CD4-positive, alpha-beta T cell treated with Interleukin-6 at 100 ng/mL for 8 hours (primary cell): ENCODE measurements at regions not wholly inside any gene's neighbourhood (a gene's known extent, or its start where the extent isn't known, plus 50 kb on each side); places are given as distances from the start of the nearest gene placed in this dataset.

Experiments
- DNase-seq: peaks from one replicate; pipeline ENCODE4 v3.0.0-alpha.2; 2020; ENCODE audit warnings: mixed read lengths, low spot score

DNA sequence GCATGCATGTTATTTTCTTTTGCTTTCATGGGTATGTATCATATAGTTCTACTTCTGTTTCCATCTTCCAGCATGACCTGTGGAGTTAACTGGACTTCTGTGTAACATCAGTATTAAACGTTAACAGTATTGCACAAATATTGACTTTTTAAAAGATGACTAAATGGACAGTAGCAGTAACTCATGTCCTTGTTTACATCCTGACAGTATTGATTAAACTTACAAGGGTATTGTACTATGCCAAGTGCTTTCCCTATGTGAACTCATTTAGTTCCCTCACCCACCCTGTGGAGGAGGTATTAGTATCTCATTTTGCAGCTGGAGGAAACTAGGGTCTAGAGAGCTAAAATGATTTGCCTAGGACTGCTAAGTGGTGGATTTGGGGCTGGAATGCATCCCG lies 128.7 kb upstream of the SLC10A2 start:
- no peak for DNase-seq

DNA sequence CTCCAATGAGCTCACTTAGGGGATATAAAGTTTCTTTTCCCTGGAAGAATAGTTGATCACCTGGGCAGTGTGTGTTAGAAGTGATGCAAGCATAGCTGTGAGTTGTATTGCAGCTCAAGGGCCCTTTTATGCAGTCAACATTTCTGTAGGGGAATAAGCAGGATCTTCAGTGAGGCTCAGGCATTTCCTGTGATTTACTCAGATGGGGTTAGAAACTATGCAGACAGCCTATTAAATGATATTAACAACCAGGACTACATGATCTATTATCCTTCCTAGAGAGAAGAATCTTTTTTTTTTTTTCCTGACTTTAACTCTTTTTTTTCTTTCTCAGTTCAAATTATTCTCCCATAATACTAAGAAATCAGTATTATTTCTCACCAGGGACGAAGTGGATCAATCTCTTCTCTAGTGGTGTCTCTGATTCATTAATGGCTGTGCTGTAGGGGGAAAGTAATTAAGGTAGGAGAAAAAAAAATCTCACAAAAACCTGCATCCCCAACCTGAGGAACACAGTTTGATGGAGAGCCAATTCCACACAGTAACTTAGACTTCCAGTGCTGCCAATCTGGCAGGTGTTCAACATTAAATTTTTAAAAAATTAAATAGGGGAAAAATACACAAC lies 126.4 kb upstream of the SLC10A2 start:
- no peak for DNase-seq

DNA sequence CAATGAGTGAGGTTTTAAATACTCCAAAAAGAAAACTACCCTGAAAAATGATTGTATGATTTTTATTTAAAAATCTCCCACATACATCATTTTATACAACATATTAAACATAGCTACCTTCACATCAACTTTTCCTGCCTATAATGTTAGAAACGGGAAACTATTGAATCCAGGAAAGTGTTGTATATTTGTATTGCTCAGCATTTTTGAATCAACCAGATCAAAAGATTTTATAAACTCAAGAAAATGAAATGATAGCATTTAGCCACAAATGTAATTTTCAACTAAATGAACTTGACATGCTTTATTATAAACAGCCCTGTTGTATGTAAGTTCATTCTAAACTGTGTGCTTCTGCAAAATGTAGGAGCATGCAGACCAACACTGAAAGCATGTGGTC lies 124.6 kb upstream of the SLC10A2 start:
- DNase-seq: no peak

DNA sequence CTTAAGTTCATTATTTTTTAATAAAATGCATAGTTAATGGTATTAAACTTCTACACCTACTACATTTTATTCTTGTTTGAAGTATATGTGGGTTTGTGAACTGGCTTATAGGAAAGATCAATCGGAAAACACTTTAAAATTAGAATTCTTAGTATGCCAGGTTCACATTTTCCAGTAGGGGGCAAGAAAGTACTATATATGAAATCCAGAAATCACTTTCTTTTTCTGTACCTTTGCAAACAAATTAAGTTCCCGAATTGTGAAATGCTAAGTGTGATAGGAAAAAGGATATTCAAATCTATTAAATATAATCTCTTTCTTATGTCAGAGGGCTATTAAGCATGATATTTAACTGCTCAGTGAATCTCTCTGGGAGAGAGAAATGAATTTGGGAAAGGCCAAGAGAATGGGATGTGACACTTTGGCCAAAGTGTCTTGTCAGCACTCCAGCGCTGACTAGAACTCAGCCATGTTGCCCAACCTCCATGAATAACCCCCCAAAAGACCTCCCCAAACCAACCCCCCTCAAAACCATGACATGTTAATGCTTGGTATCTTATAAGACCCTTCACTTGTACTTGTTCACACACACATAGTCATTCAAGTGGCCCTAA lies 122.6 kb upstream of the SLC10A2 start:
- no peak for DNase-seq

DNA sequence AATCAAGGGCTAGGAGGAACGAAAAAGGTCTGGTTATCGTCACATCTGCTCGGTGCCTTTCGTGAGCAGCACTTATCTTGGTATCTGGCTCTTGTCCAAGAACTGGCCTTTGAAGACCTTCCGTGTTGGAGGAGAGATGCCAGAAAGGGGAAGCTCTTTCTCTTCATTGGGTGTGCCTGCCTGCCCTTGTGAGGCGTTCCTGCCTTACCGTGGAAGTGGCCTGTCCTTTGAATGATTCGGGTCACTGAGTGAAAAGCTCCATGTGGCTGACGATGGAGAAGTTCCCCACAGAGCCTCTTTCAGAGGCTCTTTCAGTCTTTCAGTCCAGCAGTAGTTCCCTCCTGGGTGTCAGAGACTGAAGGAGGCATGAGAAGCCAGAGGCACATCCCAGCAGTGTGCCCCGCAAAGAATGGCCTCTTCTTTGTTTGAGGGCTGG lies 121.5 kb upstream of the SLC10A2 start:
- DNase-seq: no peak

DNA sequence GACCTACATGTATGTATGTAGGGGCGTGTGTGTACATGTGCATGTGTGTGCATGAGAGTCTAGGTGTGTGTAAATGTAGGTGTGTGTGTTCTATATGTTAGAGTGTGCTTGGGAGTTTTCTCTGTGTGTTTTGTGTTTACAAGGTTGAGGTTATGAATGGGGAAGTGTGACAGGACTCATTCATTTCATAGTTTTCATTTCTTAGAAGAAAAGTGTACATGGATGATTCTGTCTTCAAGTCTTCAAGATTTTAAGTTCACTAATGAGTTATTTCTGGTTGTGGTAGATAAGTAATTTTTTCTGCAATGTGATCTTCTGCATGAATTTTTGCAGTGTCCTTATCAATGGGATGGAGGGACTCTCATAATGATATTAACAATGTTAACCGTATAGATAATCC lies 118.2 kb upstream of the SLC10A2 start:
- DNase-seq: no peak

DNA sequence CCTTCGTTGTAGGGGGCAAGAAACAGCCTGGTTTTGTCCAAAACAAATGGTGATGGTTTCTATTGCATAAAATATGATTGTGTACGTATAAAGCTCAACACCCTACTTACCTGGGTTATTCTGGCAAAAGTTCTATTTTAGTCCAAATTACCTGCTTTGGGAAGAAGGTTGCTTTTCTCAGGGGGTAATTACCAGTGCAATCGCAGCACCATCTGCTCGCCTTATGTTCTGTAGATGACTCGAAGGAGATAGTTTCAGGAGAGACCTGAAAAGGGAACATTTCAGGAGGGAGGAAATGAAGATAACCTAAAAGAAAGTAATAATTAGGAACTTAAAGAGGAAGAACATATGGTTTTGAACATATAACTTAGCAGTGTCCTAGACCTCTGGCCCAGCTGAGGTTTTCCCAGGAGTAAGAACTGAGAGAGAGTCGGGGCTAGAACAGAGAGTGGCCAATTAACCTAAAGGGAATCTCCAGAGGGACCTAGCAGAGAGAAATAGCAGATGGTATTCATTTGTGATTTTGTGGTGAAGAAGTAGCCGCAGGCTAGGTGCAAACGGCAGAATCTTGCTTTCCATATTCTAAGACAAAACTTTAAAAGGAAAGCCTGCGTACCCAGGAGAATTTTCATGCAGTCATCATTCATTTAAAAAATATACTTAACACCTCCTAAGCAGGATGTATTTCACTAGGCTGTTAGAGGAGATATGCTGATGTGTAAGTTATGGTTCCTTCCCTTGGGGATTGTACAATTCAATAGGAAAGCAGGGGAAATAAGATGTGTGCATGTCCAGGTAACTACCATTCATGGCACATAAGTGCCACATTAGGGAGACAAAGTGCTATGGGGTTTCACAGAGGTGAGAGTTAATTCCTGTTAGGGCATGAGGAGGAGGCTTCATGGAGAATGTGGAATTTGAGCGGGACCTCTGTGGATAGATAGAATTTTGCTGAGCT lies 113.0 kb upstream of the SLC10A2 start:
- DNase-seq: no peak

DNA sequence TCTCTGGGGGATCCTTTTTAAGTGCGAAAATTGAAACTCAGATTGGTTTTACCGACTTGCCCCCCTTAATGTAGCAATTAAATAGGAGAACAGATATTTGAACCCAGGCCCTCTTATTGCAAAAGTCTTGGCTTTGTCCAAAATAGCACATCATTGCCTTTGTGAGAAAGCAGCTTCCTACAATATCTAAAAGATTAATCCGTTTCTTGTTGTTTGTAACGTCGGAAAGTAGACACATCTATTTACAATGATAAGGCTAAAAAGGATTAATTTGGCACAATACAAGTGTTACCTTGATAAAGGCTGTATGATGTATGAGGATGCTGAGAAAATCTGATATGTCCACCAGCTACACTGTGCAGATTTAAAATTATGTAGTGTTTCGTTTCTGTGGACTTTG lies 108.7 kb upstream of the SLC10A2 start:
- DNase-seq: no peak

DNA sequence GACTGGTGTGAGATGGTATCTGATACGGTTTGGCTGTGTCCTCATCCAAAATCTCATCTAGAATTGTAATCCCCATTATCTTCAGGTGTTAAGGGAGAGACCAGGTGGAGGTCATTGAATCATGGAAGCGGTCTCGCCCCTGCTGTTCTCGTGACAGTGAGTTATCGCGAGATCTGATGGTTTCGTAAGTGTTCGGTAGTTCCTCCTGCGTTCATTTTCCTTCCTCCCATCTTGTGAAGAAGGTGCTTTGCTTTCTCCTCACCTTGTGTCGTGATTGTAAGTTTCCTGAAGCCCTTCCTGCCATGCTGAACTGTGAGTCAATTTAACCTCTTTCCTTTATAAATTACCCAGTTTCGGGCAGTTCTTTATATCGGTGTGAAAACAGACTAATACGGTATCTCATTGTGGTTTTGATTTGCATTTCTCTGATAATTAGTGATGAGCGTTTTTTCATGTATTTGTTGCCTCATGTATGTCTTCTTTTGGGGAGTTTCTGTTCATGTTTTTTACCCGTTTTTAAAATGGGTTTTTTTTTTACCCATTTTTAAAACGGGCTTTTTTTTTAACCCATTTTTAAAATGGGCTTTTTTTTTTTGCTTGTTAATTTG lies 102.8 kb upstream of the SLC10A2 start:
- DNase-seq: no peak

DNA sequence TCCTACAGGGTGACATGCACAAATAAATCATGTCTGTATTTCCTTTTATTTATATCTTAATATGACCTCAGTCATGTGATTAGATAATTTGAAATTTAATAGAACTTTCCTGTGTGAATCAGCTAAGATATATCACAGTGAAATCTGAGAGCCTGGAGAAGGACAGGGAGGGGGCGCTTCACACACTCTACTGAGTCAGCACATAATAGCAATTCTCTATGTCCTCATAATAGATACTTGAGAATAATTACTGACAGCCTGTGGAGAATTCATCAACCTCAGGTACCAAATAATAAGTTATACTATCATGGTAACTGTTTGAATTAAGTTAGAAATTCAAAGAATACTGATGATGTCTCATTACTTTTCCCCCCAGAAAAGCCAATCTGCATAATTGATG lies 98.0 kb upstream of the SLC10A2 start:
- DNase-seq: no peak

DNA sequence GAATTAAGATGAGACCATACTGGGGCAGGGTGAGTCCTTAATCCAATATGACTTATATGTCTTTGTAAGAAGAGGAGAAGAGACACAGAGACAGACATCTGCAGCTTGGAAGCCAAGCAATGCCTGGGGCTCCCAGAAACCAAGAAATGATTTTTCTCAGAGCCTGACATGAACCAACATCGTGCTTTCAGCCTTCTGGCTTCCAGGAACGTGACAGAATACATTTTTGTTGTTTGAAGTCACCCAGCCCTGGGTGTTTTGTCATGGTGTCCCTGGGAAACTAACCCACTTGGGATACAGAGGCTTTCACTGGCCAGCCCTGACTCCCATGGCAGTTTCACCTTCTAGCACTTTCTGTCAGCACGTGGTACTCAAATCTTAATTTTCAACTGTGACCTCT lies 95.3 kb upstream of the SLC10A2 start:
- DNase-seq: no peak

DNA sequence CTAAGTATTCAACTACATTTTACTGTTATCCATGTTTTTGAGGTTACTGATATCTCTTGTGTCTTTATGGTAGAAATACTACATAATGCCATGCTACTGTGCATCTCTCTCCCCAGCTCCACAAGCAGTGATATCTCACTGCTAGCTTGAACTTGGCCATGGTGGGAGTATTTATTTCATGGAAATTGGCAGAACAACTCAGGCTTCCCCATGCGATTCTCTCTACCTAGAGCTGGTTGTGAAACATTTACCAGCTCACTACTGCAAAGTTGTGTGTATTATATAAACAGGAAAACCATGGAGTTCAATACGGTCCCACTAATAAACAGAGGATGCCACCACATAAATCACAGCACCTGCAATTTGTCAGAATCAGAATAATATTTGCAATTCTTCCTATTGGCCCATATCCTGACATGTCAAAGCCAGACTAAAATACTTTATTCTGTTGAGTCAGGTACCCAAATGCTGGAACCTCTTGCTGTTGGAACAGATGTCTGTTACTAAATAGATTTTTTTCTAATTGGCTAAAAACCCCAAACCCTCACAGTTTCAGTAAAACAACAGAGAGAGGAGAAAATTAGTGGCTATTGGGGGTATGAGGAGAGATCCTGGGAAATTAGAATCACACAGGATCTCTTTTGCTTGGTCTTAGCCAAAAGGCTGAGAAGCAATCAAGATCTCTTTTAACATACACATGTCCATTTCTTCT lies 91.4 kb upstream of the SLC10A2 start:
- no peak for DNase-seq

DNA sequence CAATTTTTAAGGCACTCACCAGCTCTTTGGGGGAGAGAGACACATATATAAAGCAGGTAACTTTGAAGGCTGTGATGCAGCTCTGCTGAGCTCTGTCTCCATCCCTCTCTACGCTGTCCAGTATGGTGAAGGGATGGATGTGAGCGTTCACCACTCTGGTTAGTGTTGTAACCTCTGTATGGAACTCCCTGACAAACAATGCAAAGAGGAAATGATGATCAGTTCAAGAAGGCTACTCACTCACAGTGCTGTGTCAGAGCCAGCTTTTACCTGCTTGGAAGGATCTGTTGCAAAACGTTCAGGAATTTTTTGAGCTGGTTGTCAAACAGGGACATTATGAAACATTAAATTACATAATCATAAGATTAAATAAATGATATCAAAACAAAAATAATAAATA lies 90.8 kb upstream of the SLC10A2 start:
- no peak for DNase-seq

DNA sequence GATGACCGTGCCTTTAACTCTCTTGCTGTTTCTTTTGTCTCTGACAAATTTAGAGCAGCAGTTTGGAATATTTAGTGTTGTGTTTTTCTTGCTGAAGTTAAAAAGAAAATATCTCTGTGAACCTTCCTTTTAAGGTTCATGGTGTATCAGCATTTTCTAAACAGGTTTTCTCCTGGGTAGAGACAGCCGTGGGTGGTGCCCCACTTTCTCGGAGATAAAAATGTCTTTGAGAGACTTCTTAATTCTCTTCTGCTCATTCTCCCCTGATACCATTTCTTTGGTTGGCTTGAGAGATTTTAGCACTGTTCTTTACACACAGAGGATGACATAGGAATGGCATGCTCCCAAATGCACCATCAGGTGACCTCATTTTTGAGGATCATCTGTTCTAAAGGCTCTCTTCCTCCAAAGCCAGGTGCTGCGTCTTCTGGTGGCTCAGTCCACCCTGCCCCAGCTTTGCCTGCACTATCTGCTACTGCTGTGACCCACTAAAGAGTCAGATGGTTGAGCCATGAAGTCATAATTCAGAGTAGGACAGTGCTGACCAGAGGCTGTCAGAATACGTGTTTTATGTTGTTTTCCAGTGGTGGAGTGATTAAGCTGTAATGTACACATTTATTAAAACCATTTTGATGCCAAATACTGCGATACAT lies 90.3 kb upstream of the SLC10A2 start:
- no peak for DNase-seq

DNA sequence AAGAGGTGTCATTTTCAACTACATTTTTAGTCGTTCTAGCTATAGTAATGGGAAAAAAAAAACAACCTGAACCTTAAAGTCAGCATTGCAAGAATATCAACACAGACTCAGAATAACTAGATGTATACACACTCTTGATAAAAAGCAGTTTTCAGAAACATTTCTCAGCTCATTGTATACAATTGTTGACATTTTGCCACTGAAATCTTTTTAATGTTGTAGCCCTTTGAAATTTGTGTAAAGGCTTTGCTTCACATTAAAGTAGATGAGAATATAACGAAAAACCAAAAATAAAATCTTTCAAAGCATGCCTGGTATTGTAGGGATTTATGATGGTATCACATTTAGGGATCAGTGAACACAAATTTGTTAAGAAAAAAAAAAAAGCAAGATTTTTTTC lies 87.2 kb upstream of the SLC10A2 start:
- DNase-seq: no peak

DNA sequence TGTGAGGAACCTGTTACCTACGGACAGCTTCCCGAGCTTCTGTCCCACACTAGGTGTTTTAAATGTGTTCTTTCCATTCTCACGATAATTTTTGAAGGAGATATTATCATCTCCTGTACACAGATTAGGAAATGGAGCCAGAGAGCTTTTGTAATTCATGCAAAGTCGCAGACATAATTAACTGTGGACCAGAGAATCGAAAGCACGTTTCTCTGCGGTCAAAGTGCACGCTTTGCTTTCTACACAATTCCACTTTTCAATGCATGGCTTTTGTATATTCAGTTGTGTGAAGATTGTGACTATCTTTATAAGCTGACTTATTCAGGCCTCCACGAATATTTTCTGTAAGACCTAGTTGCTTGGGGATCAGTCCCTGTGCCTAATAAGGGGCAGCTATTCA lies 81.7 kb upstream of the SLC10A2 start:
- DNase-seq: no peak

DNA sequence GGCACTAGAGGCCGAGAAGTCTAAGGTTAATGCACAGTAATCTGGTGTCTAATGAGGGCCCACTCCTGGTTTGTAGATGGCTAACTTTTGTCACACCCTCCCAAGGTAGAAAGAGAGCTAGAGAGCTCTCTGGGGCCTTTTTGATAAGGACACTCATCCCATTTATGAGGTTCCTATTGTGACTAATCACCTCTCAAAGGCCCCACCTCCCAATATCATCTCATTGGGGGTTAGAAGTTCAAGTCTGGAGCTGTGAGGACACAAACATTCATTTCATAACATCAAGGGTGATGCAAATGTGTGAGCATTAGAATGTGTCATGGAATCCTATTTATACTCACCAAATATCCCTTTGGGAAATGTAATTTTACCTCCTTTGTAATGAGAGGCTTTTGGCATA lies 79.2 kb upstream of the SLC10A2 start:
- no peak for DNase-seq

DNA sequence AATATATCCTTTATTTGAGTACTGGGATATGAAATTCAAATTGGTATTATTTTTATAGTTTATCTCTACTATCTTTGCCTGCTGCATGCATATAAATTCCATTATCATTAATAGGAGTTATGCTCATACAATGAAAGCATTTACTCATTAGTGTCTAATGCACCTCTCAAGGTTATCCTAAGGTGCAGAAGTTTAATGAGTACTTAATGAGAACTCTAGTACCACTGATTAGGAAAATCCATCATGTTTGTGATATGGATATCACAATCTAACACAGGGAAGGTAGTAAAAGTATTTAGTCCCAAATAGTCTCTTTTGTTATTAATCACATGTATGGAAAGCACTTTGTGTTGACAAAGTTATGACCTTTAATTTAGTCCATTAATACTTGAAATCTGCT lies 77.2 kb upstream of the SLC10A2 start:
- DNase-seq: no peak

DNA sequence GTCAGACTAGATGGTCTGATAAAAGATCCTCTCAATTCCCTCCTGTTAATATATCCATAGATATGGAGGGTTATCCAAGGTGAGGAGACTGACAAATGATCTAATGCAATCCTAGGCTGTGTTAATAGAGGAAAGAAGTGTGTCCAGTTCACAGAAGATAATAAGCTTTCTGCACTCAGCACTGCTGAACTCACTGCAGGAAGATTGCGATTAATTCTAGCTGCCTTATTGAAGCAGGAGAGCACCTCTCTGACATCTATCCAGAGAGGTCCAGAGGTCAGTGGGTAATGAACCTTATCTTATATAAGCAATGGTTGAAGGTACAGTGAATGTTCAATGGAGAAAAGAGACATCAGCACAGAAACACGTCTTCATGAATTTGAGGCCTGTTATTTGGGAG lies 75.9 kb upstream of the SLC10A2 start:
- DNase-seq: no peak

DNA sequence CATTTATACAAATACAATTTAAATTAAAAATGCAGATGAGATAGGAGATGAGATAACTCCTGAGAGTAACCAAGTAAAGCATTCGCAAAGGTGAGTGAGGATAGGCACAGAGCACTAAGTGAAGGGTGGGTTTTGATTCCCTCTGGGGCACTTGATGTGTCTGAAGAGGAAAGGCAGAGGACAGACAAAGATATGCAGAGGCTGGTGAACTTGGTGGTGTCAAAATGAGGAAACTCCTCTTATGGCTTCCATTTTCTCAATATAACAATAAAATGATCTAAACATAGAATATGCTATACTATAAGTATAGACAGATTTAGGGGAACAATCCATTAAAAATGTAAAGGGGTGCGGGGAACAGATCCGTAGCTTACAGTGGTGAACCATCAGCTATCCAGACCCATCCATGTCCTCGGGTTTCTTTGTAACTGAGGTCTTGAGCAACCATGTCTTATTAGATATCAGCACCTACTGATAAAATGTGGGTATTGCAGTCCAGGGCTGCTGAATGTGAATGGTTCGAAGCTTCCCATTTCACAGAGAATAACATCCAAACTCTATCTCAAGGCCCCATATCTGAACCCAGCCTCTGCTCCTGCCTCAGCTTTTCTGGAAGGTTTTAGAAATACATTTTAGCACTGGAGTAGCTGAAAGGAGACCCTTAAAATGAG lies 73.9 kb upstream of the SLC10A2 start:
- DNase-seq: no peak

DNA sequence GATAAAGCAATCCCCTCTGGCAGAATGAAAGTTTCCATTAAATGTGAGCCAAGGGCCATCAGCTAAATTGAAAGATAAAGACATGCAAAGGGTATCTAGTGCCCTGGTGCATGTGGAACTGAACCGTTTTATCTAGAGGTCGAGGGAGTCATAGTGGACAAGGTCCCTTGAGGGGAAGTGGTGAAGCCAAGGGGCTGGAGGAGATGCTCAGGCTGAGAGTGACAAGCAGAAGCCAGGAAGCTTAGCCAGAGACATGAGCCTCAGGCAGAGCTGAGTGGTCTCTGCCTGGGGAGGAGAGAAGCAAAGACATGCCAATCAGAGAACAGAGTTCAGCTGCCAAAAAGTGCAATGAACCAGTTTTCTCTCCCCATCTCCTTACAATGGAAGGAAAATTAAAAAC lies 68.1 kb upstream of the SLC10A2 start:
- no peak for DNase-seq
